H1 (cell line): ENCODE measurements at regions not wholly inside any gene's neighbourhood (a gene's known extent, or its start where the extent isn't known, plus 50 kb on each side); places are given as distances from the start of the nearest gene placed in this dataset.
A peak's percentile ranks its signal among the peaks of the same experiment; 100 is the strongest.

Source experiments
- CTCF ChIA-PET: fragments of 300-600 bp; sonication (Branson Sonifier 250); formaldehyde crosslinking; loops from one replicate; lab custom pipeline; 2021; ENCODE audit not compliant: partially characterized antibody; lab: Charles Lee
- POLR2A ChIA-PET: fragments of 300-600 bp; sonication (Branson Sonifier 250); formaldehyde crosslinking; loops from one replicate; lab custom pipeline; 2021; ENCODE audit warnings: inconsistent platforms; ENCODE audit not compliant: partially characterized antibody; lab: Charles Lee
- DNase-seq, 2 experiments: peaks; one replicate each; pipeline versions ENCODE4 v3.0.0 to v3.0.0-alpha.2; 2010 to 2022; ENCODE audit warnings: low spot score in 2 of 2, low read depth in 1 of 2, mixed read lengths in 1 of 2
- FAIRE-seq: peaks from 2 replicates; lab custom pipeline; 2011; peaks lifted over from hg19 to GRCh38; lab: Jason Lieb, UNC
- H2AFZ ChIP-seq: 2 replicates; pipeline ENCODE4 v1.8.1; 2012; ENCODE audit warnings: low read length, inconsistent platforms
- H2AK5ac ChIP-seq: 2 replicates; pipeline ENCODE4 v1.6.1; 2013; ENCODE audit warnings: low read depth, low read length
- H2BK120ac ChIP-seq: replicated peaks from 2 replicates; pipeline ENCODE3; 2013; ENCODE audit warnings: low read depth, low read length, inconsistent platforms
- H2BK12ac ChIP-seq: 2 replicates; pipeline ENCODE4 v1.6.1; 2013; ENCODE audit warnings: low read depth, low read length
- H2BK15ac ChIP-seq: 2 replicates; pipeline ENCODE4 v1.6.1; 2013; ENCODE audit warnings: low read length
- H2BK20ac ChIP-seq: 2 replicates; pipeline ENCODE4 v1.6.1; 2013; ENCODE audit warnings: low read length
- H2BK5ac ChIP-seq: 2 replicates; pipeline ENCODE4 v1.6.1; 2013; ENCODE audit warnings: low read depth, low read length
- H3K14ac ChIP-seq: 2 replicates; pipeline ENCODE4 v1.6.1; 2013; ENCODE audit warnings: inconsistent platforms; ENCODE audit not compliant: insufficient read length
- H3K18ac ChIP-seq: 2 replicates; pipeline ENCODE4 v1.6.1; 2013; ENCODE audit warnings: low read length; ENCODE audit errors: extremely low read depth
- H3K23ac ChIP-seq: 2 replicates; pipeline ENCODE4 v1.6.1; 2013; ENCODE audit warnings: inconsistent platforms; ENCODE audit not compliant: insufficient read length
- H3K23me2 ChIP-seq: 2 replicates; pipeline ENCODE4 v1.6.1; 2013; ENCODE audit warnings: low read depth, low read length
- H3K27ac ChIP-seq: 2 replicates; pipeline ENCODE4 v1.6.1; 2011; ENCODE audit warnings: low read depth, low read length, inconsistent platforms
- H3K27me3 ChIP-seq, 4 experiments: replicated peaks in 1 of 4; 1 replicate in 1 of 4; 2 replicates in 3 of 4; pipeline versions ENCODE4 v1.6.1 to v1.8.1; 2011 to 2013; ENCODE audit warnings: low read length in 3 of 4, mild to moderate bottlenecking in 3 of 4, inconsistent platforms in 2 of 4, mixed read lengths in 2 of 4, moderate library complexity in 1 of 4; ENCODE audit not compliant: control insufficient read depth in 3 of 4, insufficient read depth in 3 of 4; ENCODE audit errors: extremely low read depth in 1 of 4
- H3K36me3 ChIP-seq, 4 experiments: 2 replicates each; pipeline versions ENCODE4 v1.6.1 to v1.8.1; 2011 to 2013; ENCODE audit warnings: mild to moderate bottlenecking in 4 of 4, low read length in 3 of 4, moderate library complexity in 2 of 4, control low read depth in 1 of 4, inconsistent platforms in 1 of 4; ENCODE audit not compliant: insufficient read depth in 4 of 4, control insufficient read depth in 2 of 4
- H3K4ac ChIP-seq: replicated peaks from 2 replicates; pipeline ENCODE3; 2013; ENCODE audit warnings: low read length, low read depth, mixed read lengths, inconsistent platforms; ENCODE audit not compliant: insufficient read length
- H3K4me1 ChIP-seq, 4 experiments: replicated peaks in 1 of 4; 1 replicate in 1 of 4; 2 replicates in 3 of 4; pipeline versions ENCODE4 v1.6.1 to v1.8.1; 2011 to 2013; ENCODE audit warnings: low read length in 3 of 4, inconsistent platforms in 2 of 4, mixed read lengths in 1 of 4; ENCODE audit not compliant: insufficient read depth in 4 of 4, control insufficient read depth in 3 of 4
- H3K4me2 ChIP-seq, 2 experiments: 2 replicates each; pipeline versions ENCODE4 v1.6.1 to v1.8.1; 2011 to 2013; ENCODE audit warnings: low read depth in 2 of 2, low read length in 2 of 2, control low read depth in 1 of 2, inconsistent platforms in 1 of 2, mild to moderate bottlenecking in 1 of 2; ENCODE audit not compliant: insufficient read depth in 1 of 2
- H3K4me3 ChIP-seq, 4 experiments: fragments of 200-600, 300-600 bp in 1 of 4; sonication (generic), shearing (Covaris generic), sonication (Bioruptor Twin) in 1 of 4; 2 replicates each; pipeline versions ENCODE4 v1.5.1 to v1.8.1; 2011 to 2016; ENCODE audit warnings: low read length in 4 of 4, low read depth in 3 of 4, control low read depth in 2 of 4, inconsistent platforms in 2 of 4, mild to moderate bottlenecking in 2 of 4, mixed read lengths in 1 of 4, moderate library complexity in 1 of 4; ENCODE audit not compliant: insufficient read depth in 2 of 4; ENCODE audit errors: extremely low read depth in 1 of 4
- H3K56ac ChIP-seq: replicated peaks from 2 replicates; pipeline ENCODE3; 2013; ENCODE audit warnings: low read depth, mild to moderate bottlenecking, mixed read lengths, low read length, inconsistent platforms; ENCODE audit not compliant: insufficient read length
- H3K79me1 ChIP-seq: 2 replicates; pipeline ENCODE4 v1.6.1; 2013; ENCODE audit warnings: low read depth, low read length, control low read depth
- H3K79me2 ChIP-seq, 2 experiments: 2 replicates each; pipeline versions ENCODE4 v1.6.1 to v1.8.1; 2012 to 2013; ENCODE audit warnings: low read length in 2 of 2, mild to moderate bottlenecking in 2 of 2, inconsistent platforms in 1 of 2; ENCODE audit not compliant: insufficient read depth in 2 of 2, control insufficient read depth in 1 of 2
- H3K9ac ChIP-seq, 4 experiments: replicated peaks in 1 of 4; 1 replicate in 1 of 4; 2 replicates in 3 of 4; pipeline versions ENCODE4 v1.6.1 to v1.8.1; 2011 to 2013; ENCODE audit warnings: low read depth in 3 of 4, low read length in 3 of 4, control low read depth in 2 of 4, mild to moderate bottlenecking in 2 of 4, moderate library complexity in 2 of 4, inconsistent platforms in 1 of 4; ENCODE audit errors: extremely low read depth in 1 of 4
- H3K9me3 ChIP-seq, 2 experiments: 2 replicates each; pipeline versions ENCODE4 v1.6.1 to v1.8.1; 2012 to 2013; ENCODE audit warnings: mild to moderate bottlenecking in 2 of 2, moderate library complexity in 2 of 2, control low read depth in 1 of 2, inconsistent platforms in 1 of 2, low read depth in 1 of 2, low read length in 1 of 2, mixed read lengths in 1 of 2; ENCODE audit not compliant: insufficient read depth in 2 of 2
- H4K20me1 ChIP-seq, 2 experiments: replicated peaks in 1 of 2; 2 replicates each; pipeline versions ENCODE3 to v1.8.1; 2011 to 2013; ENCODE audit warnings: inconsistent platforms in 2 of 2, low read length in 2 of 2, mild to moderate bottlenecking in 1 of 2; ENCODE audit not compliant: insufficient read depth in 2 of 2, control insufficient read depth in 1 of 2
- H4K5ac ChIP-seq: 2 replicates; pipeline ENCODE4 v1.6.1; 2013; ENCODE audit warnings: low read length, low read depth, mixed read lengths, inconsistent platforms; ENCODE audit not compliant: insufficient read length
- H4K8ac ChIP-seq: 2 replicates; pipeline ENCODE4 v1.8.0; 2013; ENCODE audit warnings: mild to moderate bottlenecking, moderate library complexity, low read length, inconsistent platforms; ENCODE audit not compliant: insufficient read depth; ENCODE audit errors: extremely low read depth
- H4K91ac ChIP-seq: replicated peaks from 2 replicates; pipeline ENCODE3; 2013; ENCODE audit warnings: low read length, mixed read lengths, inconsistent platforms; ENCODE audit not compliant: insufficient read length
- CHD1 ChIP-seq: IDR thresholded peaks from 2 replicates; pipeline ENCODE4 v1.6.1; 2012; ENCODE audit warnings: low read depth, low read length, improper control_type of control experiment
- CREB1 ChIP-seq: IDR thresholded peaks from 2 replicates; pipeline ENCODE4 v1.6.1; 2012; ENCODE audit warnings: inconsistent platforms
- GABPA ChIP-seq: IDR thresholded peaks from 2 replicates; pipeline ENCODE4 v1.6.1; 2011; ENCODE audit warnings: mild to moderate bottlenecking, low read length, moderate library complexity, borderline replicate concordance; ENCODE audit not compliant: insufficient read depth
- KDM1A ChIP-seq: fragments of 200-600, 300-600 bp; sonication (generic); IDR thresholded peaks from 2 replicates; pipeline ENCODE4 v1.7.1; 2016; ENCODE audit warnings: mild to moderate bottlenecking, low read length, borderline replicate concordance
- WGBS, 2 experiments: shearing (Covaris generic) in 1 of 2; methylation state at CpG; one replicate each; pipeline versions ENCODE4 v1.1.6 to v1.1.7; 2013 to 2015; ENCODE audit warnings: low lambda C conversion rate in 2 of 2, mixed read lengths in 2 of 2, inconsistent platforms in 1 of 2, low coverage in 1 of 2, missing lambda C conversion rate in 1 of 2; ENCODE audit not compliant: insufficient replicate concordance in 2 of 2, insufficient coverage in 1 of 2, insufficient read length in 1 of 2; ENCODE audit errors: extremely low coverage in 1 of 2, missing lambda C conversion rate in 1 of 2; 5-methylcytosine and 5-hydroxymethylcytosine counted together

- no peak overlapping the region for H3K18ac ChIP-seq
- peaks cover 2 to 46% (median 29%) of the 10 kb centered on the region in 4 experiments for H3K4me1 ChIP-seq
- H3K79me2 ChIP-seq = no peaks in the 10 kb centered on the region
- no peak overlapping the region for H2AK5ac ChIP-seq
- no peak overlapping the region for H3K56ac ChIP-seq
- no peak for FAIRE-seq
- no peak overlapping the region for H2BK15ac ChIP-seq
- H2BK12ac ChIP-seq = peak overlapping the region; percentile 80
- WGBS, 2 experiments = 81% methylated on average over 12 of the region's 12 CpGs; no CpG with 5 or more reads in 1 of the 2 experiments
- no peaks in the 10 kb centered on the region for H3K79me1 ChIP-seq
- H2BK120ac ChIP-seq = no peak overlapping the region
- no peak overlapping the region for H2AFZ ChIP-seq
- H4K91ac ChIP-seq = no peak overlapping the region
- no peak overlapping the region for H3K9ac ChIP-seq
- H3K4me3 ChIP-seq = no peak overlapping the region
- 0 out of 2 replicates have a peak overlapping the region, but pooled peaks have one; percentile 29 for H2BK5ac ChIP-seq
- H3K4me2 ChIP-seq = no peak overlapping the region; a peak in 2 of 4 replicates
- no peak overlapping the region for H3K27ac ChIP-seq
- H3K36me3 ChIP-seq = no peaks in the 10 kb centered on the region
- H3K23ac ChIP-seq = no peak overlapping the region
- no peaks in the 10 kb centered on the region for H3K9me3 ChIP-seq
- DNase-seq = no peak
- CTCF ChIA-PET = interaction anchor here (1.0 to 1.3 kb wide), 2 partner anchors 9 to 331 kb away, joined by 3 read pairs; no protein-coding TSS in a partner anchor
- H3K4ac ChIP-seq = no peak overlapping the region
- no peak overlapping the region for H2BK20ac ChIP-seq
- POLR2A ChIA-PET = interaction anchor here (1.3 kb wide), 1 partner anchor 16 kb away, joined by 6 read pairs; no protein-coding TSS in a partner anchor
- H4K20me1 ChIP-seq = no peaks in the 10 kb centered on the region
- no peak for TF ChIP-seq CHD1
- no peak for TF ChIP-seq GABPA
- TF ChIP-seq KDM1A = no peak
- TF ChIP-seq CREB1 = no peak
- H3K27me3 ChIP-seq = peaks cover 0 to 3% (median under 1%) of the 10 kb centered on the region in 4 experiments; a peak in 1 of 7 replicates
- peaks cover 6% of the 10 kb centered on the region; the same call in 1 of the 2 replicates for H3K23me2 ChIP-seq
- H4K5ac ChIP-seq = no peak overlapping the region
- H3K14ac ChIP-seq = no peak overlapping the region
- H4K8ac ChIP-seq = no peak overlapping the region
Observed at GRCh38 chr10:128543151-128543550, 416.9 kb upstream of the MKI67 start.
